Natural killer cell (primary cell): ENCODE measurements at regions not wholly inside any gene's neighbourhood (a gene's known extent, or its start where the extent isn't known, plus 50 kb on each side); places are given as distances from the start of the nearest gene placed in this dataset.
A peak's percentile ranks its signal among the peaks of the same experiment; 100 is the strongest.

Experiments
- ATAC-seq, 3 donors: fragments of 150-1000 bp in 2 of 3; fragments of 200-7000 bp in 1 of 3; cut with Tn5 transposase; 1 replicate in 1 of 3; 2 replicates in 2 of 3; pipeline ENCODE4 v1.10.0; 2021; ENCODE audit warnings: mild to moderate bottlenecking in 2 of 3, moderate library complexity in 2 of 3
- DNase-seq, 2 donors: peaks; one replicate each; pipeline versions ENCODE4 v3.0.0 to v3.0.0-alpha.2; 2013 to 2021; ENCODE audit warnings: mixed read lengths in 1 of 2
- H3K27ac ChIP-seq: one replicate; pipeline ENCODE4 v1.5.1; 2013; ENCODE audit warnings: mild to moderate bottlenecking, low read length
- H3K27me3 ChIP-seq: one replicate; pipeline ENCODE4 v1.6.1; 2013; ENCODE audit warnings: low read length; ENCODE audit not compliant: control insufficient read depth, insufficient read depth
- H3K36me3 ChIP-seq: one replicate; pipeline ENCODE4 v1.6.1; 2013; ENCODE audit warnings: low read length; ENCODE audit not compliant: control insufficient read depth, insufficient read depth
- H3K4me1 ChIP-seq: one replicate; pipeline ENCODE4 v1.6.1; 2013; ENCODE audit warnings: low read length; ENCODE audit not compliant: control insufficient read depth, insufficient read depth
- H3K4me3 ChIP-seq: one replicate; pipeline ENCODE4 v1.5.1; 2013; ENCODE audit warnings: low read length
- H3K9me3 ChIP-seq: one replicate; pipeline ENCODE4 v1.6.1; 2013; ENCODE audit warnings: low read length; ENCODE audit not compliant: control insufficient read depth, insufficient read depth
- H3K27ac Mint-ChIP-seq, 2 donors: one replicate each; pipeline ENCODE4 v1.8.0; 2022; ENCODE audit warnings: mild to moderate bottlenecking in 2 of 2, mixed read lengths in 2 of 2, moderate library complexity in 1 of 2
- H3K27me3 Mint-ChIP-seq, 2 donors: one replicate each; pipeline ENCODE4 v1.8.0; 2022; ENCODE audit warnings: low read depth in 2 of 2, mixed read lengths in 2 of 2
- H3K36me3 Mint-ChIP-seq: one replicate; pipeline ENCODE4 v1.8.0; 2022; ENCODE audit warnings: mixed read lengths
- H3K4me1 Mint-ChIP-seq, 2 donors: one replicate each; pipeline ENCODE4 v1.8.0; 2022; ENCODE audit warnings: mixed read lengths in 2 of 2
- H3K4me3 Mint-ChIP-seq: one replicate; pipeline ENCODE4 v1.8.0; 2022; ENCODE audit warnings: mild to moderate bottlenecking, moderate library complexity, mixed read lengths
- H3K9me3 Mint-ChIP-seq, 2 donors: one replicate each; pipeline ENCODE4 v1.8.0; 2022; ENCODE audit warnings: mixed read lengths in 2 of 2
- WGBS: methylation state at CpG from one replicate; pipeline ENCODE4 v1.1.7; 2013; ENCODE audit warnings: missing lambda C conversion rate; ENCODE audit not compliant: insufficient coverage; 5-methylcytosine and 5-hydroxymethylcytosine counted together
- intact Hi-C: fragments of 100-400 bp; cut with micrococcal nuclease; formaldehyde crosslinking; loops from one replicate; pipeline ENCODE4 v1.14.2; 2022
- TF ChIP-seq, protein P1 (sequence below): fragments of 200-600 bp; IDR thresholded peaks from one replicate; pipeline ENCODE4 v1.8.0; 2022; ENCODE audit warnings: antibody characterized with exemption

DNA sequence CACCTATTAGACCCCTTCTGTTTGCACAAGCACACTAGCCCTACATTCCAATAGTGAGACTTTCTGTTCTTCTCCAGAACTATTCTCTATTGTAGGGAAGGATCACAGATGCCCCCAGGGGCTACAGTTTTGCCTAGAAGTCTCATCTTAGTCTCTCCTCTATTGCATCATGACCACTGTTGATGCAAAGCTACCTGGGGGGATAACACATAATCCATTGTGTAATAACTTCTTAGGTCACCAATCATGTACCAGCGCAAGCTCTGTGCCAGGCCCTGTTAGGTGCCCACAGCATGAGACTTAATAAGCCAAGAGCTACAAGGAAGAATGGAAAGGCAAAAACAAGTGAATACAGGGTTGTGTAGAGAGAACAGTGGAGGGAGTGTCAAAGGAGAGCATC, 98.1 kb upstream of the TNFAIP3 start:
- H3K27me3 ChIP-seq = no peaks in the 10 kb centered on the region
- no peak overlapping the region for H3K4me3 ChIP-seq
- TF ChIP-seq, protein P1, sequence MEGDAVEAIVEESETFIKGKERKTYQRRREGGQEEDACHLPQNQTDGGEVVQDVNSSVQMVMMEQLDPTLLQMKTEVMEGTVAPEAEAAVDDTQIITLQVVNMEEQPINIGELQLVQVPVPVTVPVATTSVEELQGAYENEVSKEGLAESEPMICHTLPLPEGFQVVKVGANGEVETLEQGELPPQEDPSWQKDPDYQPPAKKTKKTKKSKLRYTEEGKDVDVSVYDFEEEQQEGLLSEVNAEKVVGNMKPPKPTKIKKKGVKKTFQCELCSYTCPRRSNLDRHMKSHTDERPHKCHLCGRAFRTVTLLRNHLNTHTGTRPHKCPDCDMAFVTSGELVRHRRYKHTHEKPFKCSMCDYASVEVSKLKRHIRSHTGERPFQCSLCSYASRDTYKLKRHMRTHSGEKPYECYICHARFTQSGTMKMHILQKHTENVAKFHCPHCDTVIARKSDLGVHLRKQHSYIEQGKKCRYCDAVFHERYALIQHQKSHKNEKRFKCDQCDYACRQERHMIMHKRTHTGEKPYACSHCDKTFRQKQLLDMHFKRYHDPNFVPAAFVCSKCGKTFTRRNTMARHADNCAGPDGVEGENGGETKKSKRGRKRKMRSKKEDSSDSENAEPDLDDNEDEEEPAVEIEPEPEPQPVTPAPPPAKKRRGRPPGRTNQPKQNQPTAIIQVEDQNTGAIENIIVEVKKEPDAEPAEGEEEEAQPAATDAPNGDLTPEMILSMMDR = no peak
- Mint-ChIP-seq H3K9me3 (peaks cover 0 to 2% of the 10 kb centered on the region in 2 donors), H3K36me3 (no peaks in the 10 kb centered on the region), H3K27me3 (peaks cover 0 to 5% of the 10 kb centered on the region in 2 donors), H3K4me1 (peaks cover 16 to 19% of the 10 kb centered on the region in 2 donors), H3K4me3 (no peak overlapping the region), H3K27ac (no peak overlapping the region)
- 100% methylated on average over 1 of the region's 1 CpG for WGBS
- no peak for DNase-seq
- no peaks in the 10 kb centered on the region for H3K9me3 ChIP-seq
- intact Hi-C loops = no loop called here
- peaks cover 13% of the 10 kb centered on the region for H3K4me1 ChIP-seq
- no peak for ATAC-seq
- H3K36me3 ChIP-seq = no peaks in the 10 kb centered on the region
- H3K27ac ChIP-seq = peak overlapping the region; percentile 54

DNA sequence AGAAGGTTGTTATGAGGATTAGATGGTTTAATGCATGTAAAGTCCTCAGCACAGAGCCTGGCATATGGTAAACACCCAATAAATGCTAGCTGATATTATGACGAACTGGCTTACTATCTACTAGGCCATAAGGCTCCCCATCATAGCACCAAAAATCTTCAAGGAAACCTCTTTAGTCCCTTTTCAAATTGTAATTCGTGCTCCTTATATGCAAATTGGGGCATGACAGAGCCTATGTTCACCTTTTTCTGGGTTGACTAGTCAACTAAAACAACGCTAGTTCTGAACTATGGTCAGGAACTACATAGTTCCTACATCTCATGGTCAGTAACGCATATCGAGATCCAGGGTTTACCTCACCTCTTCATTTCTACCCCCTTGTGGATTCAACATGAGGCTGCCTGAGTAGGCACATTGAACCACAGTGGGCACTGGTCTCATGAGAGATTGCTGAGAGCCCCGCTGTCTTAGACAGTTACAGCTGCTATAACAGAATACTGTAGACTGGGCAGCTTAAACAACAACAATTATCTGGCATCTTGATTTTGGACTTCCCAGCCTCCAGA, 97.2 kb upstream of the TNFAIP3 start:
- H3K27ac ChIP-seq = no peak overlapping the region
- H3K9me3 Mint-ChIP-seq = peaks cover 0 to 2% of the 10 kb centered on the region in 2 donors
- WGBS = 87% methylated on average over 6 of the region's 6 CpGs
- H3K4me3 Mint-ChIP-seq = no peak overlapping the region
- peaks cover 13% of the 10 kb centered on the region for H3K4me1 ChIP-seq
- ATAC-seq = no peak
- peaks cover 12 to 16% of the 10 kb centered on the region in 2 donors for H3K4me1 Mint-ChIP-seq
- TF ChIP-seq, protein P1 = no peak
- H3K9me3 ChIP-seq = no peaks in the 10 kb centered on the region
- no peak for DNase-seq
- H3K27me3 ChIP-seq = no peaks in the 10 kb centered on the region
- H3K27ac Mint-ChIP-seq = no peak overlapping the region
- no peaks in the 10 kb centered on the region for H3K36me3 ChIP-seq
- intact Hi-C loops = no loop called here
- H3K4me3 ChIP-seq = no peak overlapping the region
- H3K36me3 Mint-ChIP-seq = no peaks in the 10 kb centered on the region
- H3K27me3 Mint-ChIP-seq = no peaks in the 10 kb centered on the region

DNA sequence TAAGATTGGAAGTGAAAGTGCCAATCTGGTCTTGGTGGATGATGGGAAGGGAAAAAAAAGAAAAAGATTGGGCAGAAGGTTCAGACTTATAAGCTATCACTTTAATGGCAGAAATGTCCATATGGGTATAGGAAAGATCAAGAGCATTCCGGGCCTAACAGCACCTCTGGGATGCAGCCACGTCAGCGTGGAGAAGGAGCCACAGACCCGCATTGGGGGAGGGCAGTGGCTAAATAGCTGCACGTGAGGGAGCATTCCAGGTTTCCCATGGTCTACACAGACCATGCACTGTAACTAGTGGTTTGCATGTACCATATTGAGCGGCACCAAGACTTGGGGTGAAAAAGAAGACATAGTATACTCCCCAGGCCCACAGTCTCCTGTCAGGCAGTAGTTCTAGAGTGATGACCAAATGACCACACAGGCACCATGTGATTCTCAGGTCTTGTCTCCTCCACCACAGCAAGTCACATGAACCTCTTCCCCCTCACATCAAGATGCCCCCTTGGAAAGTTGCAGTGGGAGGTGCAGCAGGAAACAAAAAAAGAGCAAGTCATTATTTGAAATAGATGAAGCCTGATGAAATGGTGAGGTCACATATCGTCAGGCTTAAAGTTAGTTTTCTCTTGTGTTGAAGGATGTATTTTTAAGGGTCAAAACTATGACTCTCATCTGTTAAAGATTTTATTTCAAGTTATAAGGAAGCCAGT, 94.4 kb upstream of the TNFAIP3 start:
- peaks cover 12% of the 10 kb centered on the region for H3K4me1 ChIP-seq
- Mint-ChIP-seq H3K27me3 (peaks cover 0 to 6% of the 10 kb centered on the region in 2 donors), H3K4me3 (no peak overlapping the region), H3K9me3 (peaks cover 0 to 2% of the 10 kb centered on the region in 2 donors), H3K36me3 (no peaks in the 10 kb centered on the region), H3K4me1 (peaks cover 9 to 13% of the 10 kb centered on the region in 2 donors), H3K27ac (no peak overlapping the region)
- WGBS = 95% methylated on average over 7 of the region's 7 CpGs
- TF ChIP-seq, protein P1 = no peak
- no peak overlapping the region for H3K4me3 ChIP-seq
- DNase-seq (no peak), ATAC-seq (no peak)
- no peak overlapping the region for H3K27ac ChIP-seq
- H3K9me3 ChIP-seq = no peaks in the 10 kb centered on the region
- intact Hi-C loops = no loop called here
- no peaks in the 10 kb centered on the region for H3K27me3 ChIP-seq
- H3K36me3 ChIP-seq = no peaks in the 10 kb centered on the region
